ENCODE measurements at regions not wholly inside any gene's neighbourhood (a gene's known extent, or its start where the extent isn't known, plus 50 kb on each side); places are given as distances from the start of the nearest gene placed in this dataset.

- peak; percentile 19 for DNase-seq (ENCODE audit: low read depth, low spot score)
- ChIA-PET CTCF (interaction anchor here (2.2 kb wide), 1 partner anchor 143 kb away, joined by 6 read pairs; no protein-coding TSS in a partner anchor), POLR2A (no interaction called here)
- TF ChIP-seq CTCF (IDR thresholded peaks at IDR 0.05; ENCODE audit: insufficient read depth, low read length, missing control alignments): no peak
- no peak overlapping the region for H3K4me3 ChIP-seq (ENCODE audit: low read depth, low read length)
Measured at GRCh38 chr3:115550285-115550761, 73.0 kb upstream of the GAP43 start.

GRCh38 chr3:115551016-115551415, 72.3 kb upstream of the GAP43 start:
- POLR2A ChIA-PET: no interaction called here
- no peak overlapping the region for H3K4me3 ChIP-seq (ENCODE audit: low read depth, low read length)
- CTCF ChIA-PET: interaction anchor here (0.6 to 2.2 kb wide), 3 partner anchors 142 to 338 kb away, joined by 3 to 6 read pairs (median 4); no protein-coding TSS in a partner anchor
- DNase-seq (ENCODE audit: low read depth, low spot score): no peak
- TF ChIP-seq CTCF (IDR thresholded peaks at IDR 0.05; ENCODE audit: insufficient read depth, low read length, missing control alignments): no peak

- ChIA-PET CTCF (interaction anchor here (1.0 to 1.6 kb wide), 2 partner anchors 142 to 335 kb away, joined by 3 to 4 read pairs; no protein-coding TSS in a partner anchor), POLR2A (no interaction called here)
- TF ChIP-seq CTCF (IDR thresholded peaks at IDR 0.05; ENCODE audit: insufficient read depth, low read length, missing control alignments): no peak
- no peak overlapping the region for H3K4me3 ChIP-seq (ENCODE audit: low read depth, low read length)
- DNase-seq (ENCODE audit: low read depth, low spot score): no peak
Measured at GRCh38 chr3:115552007-115552406, 71.3 kb upstream of the GAP43 start.

DNA sequence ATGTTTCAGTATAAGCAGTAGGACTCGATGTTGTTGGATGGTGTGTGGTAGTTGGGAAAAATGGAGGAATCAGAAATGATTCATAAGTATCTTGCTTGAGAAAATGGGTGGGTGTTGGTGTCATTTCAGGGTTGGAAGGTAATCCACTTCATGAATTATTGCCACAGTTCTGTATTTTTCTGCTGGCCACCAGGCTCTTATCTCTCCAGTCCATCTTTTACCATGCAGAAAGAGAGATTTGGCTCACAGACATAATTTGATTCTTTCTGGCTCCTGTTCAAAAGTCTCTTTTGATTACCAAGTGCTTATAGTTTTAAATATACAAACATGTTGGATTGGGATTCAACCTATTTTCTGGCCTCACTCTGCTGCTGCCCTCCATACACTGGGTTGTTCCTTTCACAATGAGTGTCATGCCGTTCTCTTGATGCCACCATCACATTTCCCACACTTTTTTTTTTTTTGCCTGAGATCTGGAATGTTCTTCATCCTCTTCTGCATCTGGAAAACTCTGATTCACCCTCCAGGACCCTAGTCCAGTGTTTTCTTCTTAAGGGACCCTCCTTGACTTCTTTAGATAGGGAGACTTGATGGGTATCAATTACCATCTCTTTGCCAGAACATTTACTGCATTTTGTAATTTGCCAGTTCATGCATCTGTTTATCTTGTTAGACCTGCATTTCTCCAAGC, 69.4 kb upstream of the GAP43 start:
- no peak for DNase-seq (ENCODE audit: low read depth, low spot score)
- no peak for TF ChIP-seq CTCF (IDR thresholded peaks at IDR 0.05; ENCODE audit: insufficient read depth, low read length, missing control alignments)
- POLR2A ChIA-PET: no interaction called here
- CTCF ChIA-PET: no interaction called here
- no peak overlapping the region for H3K4me3 ChIP-seq (ENCODE audit: low read depth, low read length)

DNA sequence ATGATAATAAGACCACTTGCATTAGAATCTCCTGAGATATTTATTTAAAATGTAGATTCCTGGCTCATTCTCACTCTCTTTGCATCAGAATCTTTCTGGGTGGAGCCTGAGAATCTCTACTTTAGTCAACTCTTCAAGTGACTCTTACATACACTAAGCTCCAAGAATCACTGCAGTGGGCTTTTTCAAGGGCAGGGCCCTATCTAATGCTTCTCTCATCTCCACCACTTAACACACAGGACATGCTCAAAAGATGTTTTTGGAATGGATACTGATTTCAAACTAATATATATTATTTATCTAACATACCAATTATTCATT, 68.9 kb upstream of the GAP43 start:
- no peak for DNase-seq (ENCODE audit: low read depth, low spot score)
- POLR2A ChIA-PET: no interaction called here
- TF ChIP-seq CTCF (IDR thresholded peaks at IDR 0.05; ENCODE audit: insufficient read depth, low read length, missing control alignments): no peak

DNA sequence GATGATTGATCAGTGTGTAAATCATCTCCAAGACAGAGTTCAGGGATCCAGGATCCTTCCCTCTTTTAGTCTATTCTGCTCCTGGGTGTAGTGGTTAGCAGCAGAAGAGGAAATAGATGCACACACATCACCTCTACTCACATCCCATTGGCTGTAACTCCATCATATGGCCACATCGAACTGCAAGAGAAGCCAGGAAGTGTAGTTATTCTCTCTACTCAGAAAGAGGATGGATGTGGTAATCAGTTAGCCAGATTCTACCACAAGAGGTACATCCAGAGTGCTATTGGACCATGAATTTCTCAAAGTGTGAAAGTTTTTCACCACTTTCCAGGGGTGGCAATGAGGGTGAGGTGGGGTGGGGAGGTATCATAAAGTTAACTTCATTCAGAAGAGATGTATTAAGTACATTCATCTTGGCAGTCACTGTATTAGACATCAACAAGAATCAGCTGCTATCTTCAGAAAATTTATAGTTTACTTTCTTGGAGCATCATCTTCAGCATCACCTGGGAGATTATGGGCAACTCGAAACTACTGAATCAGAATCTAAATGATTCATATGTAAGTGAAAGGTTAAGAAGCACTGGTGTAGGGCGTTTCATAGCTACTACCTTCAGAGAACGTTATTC, 60.6 kb upstream of the GAP43 start:
- ChIA-PET POLR2A (no interaction called here), CTCF (interaction anchor here (1.8 kb wide), 1 partner anchor 346 kb away, joined by 5 read pairs; no protein-coding TSS in a partner anchor)
- no peak overlapping the region for H3K4me3 ChIP-seq (ENCODE audit: low read depth, low read length)
- TF ChIP-seq CTCF (IDR thresholded peaks at IDR 0.05; ENCODE audit: insufficient read depth, low read length, missing control alignments): no peak
- DNase-seq (ENCODE audit: low read depth, low spot score): no peak

More for the DNA sequence above, 68.9 kb upstream of the GAP43 start:
- CTCF ChIA-PET: no interaction called here
- no peak overlapping the region for H3K4me3 ChIP-seq (ENCODE audit: low read depth, low read length)

All from AG04449 (cell line).